Hepatocyte (in vitro differentiated cells): ENCODE measurements at regions not wholly inside any gene's neighbourhood (a gene's known extent, or its start where the extent isn't known, plus 50 kb on each side); places are given as distances from the start of the nearest gene placed in this dataset.
"Not testable (repeated sequence)": the region's sequence is repeated elsewhere in the genome, so short reads cannot be mapped to it uniquely, and the experiment has no call there.

Experiments
- DNase-seq: peaks from one replicate; pipeline ENCODE4 v3.0.0-alpha.2; 2016; ENCODE audit warnings: low spot score
- H2AFZ ChIP-seq: fragments of 200-600 bp; sonication (generic); 2 replicates; pipeline ENCODE4 v1.6.0; 2016; ENCODE audit warnings: antibody characterized with exemption, mild to moderate bottlenecking
- H3K27ac ChIP-seq: fragments of 200-600 bp; sonication (generic); 2 replicates; pipeline ENCODE4 v1.5.1; 2016; ENCODE audit warnings: mild to moderate bottlenecking
- H3K27me3 ChIP-seq: fragments of 200-600 bp; sonication (generic); 2 replicates; pipeline ENCODE4 v1.6.1; 2016
- H3K36me3 ChIP-seq: fragments of 200-600 bp; sonication (generic); replicated peaks from 2 replicates; pipeline ENCODE4 v1.5.1; 2016; ENCODE audit warnings: low read depth; ENCODE audit not compliant: insufficient read depth
- H3K4me1 ChIP-seq: fragments of 200-600 bp; sonication (generic); 2 replicates; pipeline ENCODE4 v1.5.1; 2016; ENCODE audit warnings: mild to moderate bottlenecking, moderate library complexity; ENCODE audit not compliant: insufficient read depth
- H3K4me2 ChIP-seq: fragments of 200-600 bp; sonication (generic); 2 replicates; pipeline ENCODE4 v1.6.0; 2016
- H3K4me3 ChIP-seq: fragments of 200-600 bp; sonication (generic); 2 replicates; pipeline ENCODE4 v1.5.1; 2016; ENCODE audit warnings: mild to moderate bottlenecking
- H3K79me2 ChIP-seq: fragments of 200-600 bp; sonication (generic); 2 replicates; pipeline ENCODE4 v1.6.0; 2017; ENCODE audit warnings: mild to moderate bottlenecking
- H3K9me2 ChIP-seq: fragments of 200-600 bp; sonication (generic); replicated peaks from 2 replicates; pipeline ENCODE4 v1.6.0; 2017; ENCODE audit warnings: mild to moderate bottlenecking; ENCODE audit not compliant: insufficient read depth
- H3K9me3 ChIP-seq: fragments of 200-600 bp; sonication (generic); 2 replicates; pipeline ENCODE4 v1.5.1; 2016; ENCODE audit warnings: low read depth, mild to moderate bottlenecking
- H4K20me1 ChIP-seq: fragments of 200-600 bp; sonication (generic); 2 replicates; pipeline ENCODE4 v1.6.0; 2016; ENCODE audit warnings: mild to moderate bottlenecking; ENCODE audit not compliant: insufficient read depth, poor library complexity, severe bottlenecking
- CTCF ChIP-seq: fragments of 200-600 bp; sonication (generic); IDR thresholded peaks from 2 replicates; pipeline ENCODE4 v1.5.1; 2016; ENCODE audit warnings: antibody characterized with exemption, mild to moderate bottlenecking; ENCODE audit not compliant: poor library complexity
- EZH2 ChIP-seq: fragments of 200-600 bp; sonication (generic); IDR thresholded peaks from 2 replicates; pipeline ENCODE4 v1.6.1; 2016; ENCODE audit warnings: antibody characterized with exemption, mild to moderate bottlenecking, borderline replicate concordance
- EZH2phosphoT487 ChIP-seq: fragments of 200-600 bp; sonication (generic); IDR thresholded peaks from one replicate; pipeline ENCODE4 v1.6.1; 2018; ENCODE audit warnings: antibody characterized with exemption, mild to moderate bottlenecking, low read depth, moderate library complexity; ENCODE audit not compliant: unreplicated experiment, severe bottlenecking
- WGBS: methylation state at CpG from one replicate; pipeline ENCODE4 v1.1.6; 2016; ENCODE audit warnings: low lambda C conversion rate; ENCODE audit errors: missing lambda C conversion rate; 5-methylcytosine and 5-hydroxymethylcytosine counted together

DNA sequence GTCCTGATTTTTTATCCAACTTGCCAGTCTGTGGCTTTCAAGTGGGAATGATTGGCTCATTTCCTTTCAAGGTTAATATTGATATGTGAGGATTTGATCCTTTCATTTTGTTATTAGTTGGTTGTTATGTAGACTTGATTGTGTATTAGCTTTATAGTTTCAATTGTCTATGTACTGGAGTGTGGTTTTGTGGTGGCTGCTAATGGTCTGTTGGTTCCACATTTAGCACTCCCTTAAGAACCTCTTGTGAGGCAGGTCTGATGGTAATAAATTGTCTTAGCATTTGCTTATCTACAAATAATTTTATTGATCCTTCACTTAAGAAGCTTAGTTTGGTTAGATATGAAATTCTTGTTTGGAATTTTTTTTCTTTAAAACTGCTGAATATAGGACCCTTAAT is 190.6 kb downstream of the CPXCR1 start:
- Histone ChIP-seq H3K9me3 (no peaks in the 10 kb centered on the region), H3K27ac (no peak overlapping the region), H3K27me3 (no peaks in the 10 kb centered on the region), H3K4me3 (no peak overlapping the region), H3K9me2 (no peaks in the 10 kb centered on the region), H3K4me2 (no peak overlapping the region), H4K20me1 (no peaks in the 10 kb centered on the region), H3K79me2 (no peaks in the 10 kb centered on the region), H2AFZ (no peak overlapping the region), H3K36me3 (no peaks in the 10 kb centered on the region), H3K4me1 (no peaks in the 10 kb centered on the region)
- no peak for DNase-seq
- no peak for TF ChIP-seq EZH2phosphoT487
- TF ChIP-seq EZH2: no peak
- no peak for TF ChIP-seq CTCF

GRCh38 chrX:88940904-88941303 is 193.9 kb downstream of the CPXCR1 start:
- Histone ChIP-seq H4K20me1 (no peaks in the 10 kb centered on the region), H3K27ac (no peak overlapping the region), H3K27me3 (no peaks in the 10 kb centered on the region), H3K9me2 (no peaks in the 10 kb centered on the region), H3K4me2 (no peak overlapping the region), H3K4me3 (no peak overlapping the region), H2AFZ (no peak overlapping the region), H3K36me3 (no peaks in the 10 kb centered on the region), H3K79me2 (no peaks in the 10 kb centered on the region), H3K4me1 (no peaks in the 10 kb centered on the region), H3K9me3 (no peaks in the 10 kb centered on the region)
- no peak for TF ChIP-seq EZH2
- TF ChIP-seq CTCF: no peak
- no peak for TF ChIP-seq EZH2phosphoT487
- no peak for DNase-seq
- 64% methylated on average over 5 of the region's 5 CpGs for WGBS

GRCh38 chrX:88944661-88945060 is 197.6 kb downstream of the CPXCR1 start:
- no peaks in the 10 kb centered on the region for H4K20me1 ChIP-seq

DNA sequence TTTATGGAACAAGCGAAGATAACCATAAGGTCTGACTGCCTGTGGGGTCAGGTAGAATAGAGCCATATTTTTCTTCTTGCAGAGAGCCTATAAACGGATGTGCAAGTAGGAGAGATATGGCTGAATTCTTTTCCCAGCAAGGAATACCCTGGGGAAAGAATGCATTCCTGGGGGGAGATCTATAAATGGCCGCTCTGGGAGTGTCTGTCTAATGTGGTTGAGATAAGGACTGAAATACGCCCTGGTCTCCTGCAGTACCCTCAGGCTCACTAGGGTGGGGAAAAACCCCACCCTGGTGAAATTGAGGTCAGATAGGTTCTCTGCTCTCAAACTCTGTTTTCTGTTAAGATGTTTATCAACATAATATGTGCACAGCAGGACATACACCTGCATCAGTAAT is 209.0 kb downstream of the CPXCR1 start:
- not testable (repeated sequence) for H3K4me2 ChIP-seq, H4K20me1 ChIP-seq, H3K27me3 ChIP-seq, H2AFZ ChIP-seq, H3K36me3 ChIP-seq, H3K27ac ChIP-seq, DNase-seq, H3K9me2 ChIP-seq, H3K9me3 ChIP-seq, H3K4me1 ChIP-seq, H3K4me3 ChIP-seq, H3K79me2 ChIP-seq
- WGBS: 79% methylated on average over 4 of the region's 4 CpGs

More at GRCh38 chrX:88944661-88945060, 197.6 kb downstream of the CPXCR1 start:
- peaks cover 6% of the 10 kb centered on the region for H3K4me1 ChIP-seq
- H3K9me2 ChIP-seq: no peaks in the 10 kb centered on the region
- no peaks in the 10 kb centered on the region for H3K79me2 ChIP-seq
- H2AFZ ChIP-seq: no peak overlapping the region
- TF ChIP-seq EZH2 (no peak), CTCF (no peak), EZH2phosphoT487 (no peak)
- no peak overlapping the region for H3K4me2 ChIP-seq
- no peak for DNase-seq
- no peaks in the 10 kb centered on the region for H3K27me3 ChIP-seq
- H3K27ac ChIP-seq: no peak overlapping the region
- no peak overlapping the region for H3K4me3 ChIP-seq
- no peaks in the 10 kb centered on the region for H3K9me3 ChIP-seq
- no peaks in the 10 kb centered on the region for H3K36me3 ChIP-seq
